B cell (primary cell): ENCODE measurements at regions not wholly inside any gene's neighbourhood (a gene's known extent, or its start where the extent isn't known, plus 50 kb on each side); places are given as distances from the start of the nearest gene placed in this dataset.

ENCODE experiments used
- CTCF ChIP-seq: fragments of 200-600 bp; IDR thresholded peaks from one replicate; pipeline ENCODE4 v1.8.0; 2022; ENCODE audit warnings: antibody characterized with exemption, mild to moderate bottlenecking
- EZH2 ChIP-seq: IDR thresholded peaks from 2 replicates; pipeline ENCODE4 v1.6.1; 2012; ENCODE audit warnings: borderline replicate concordance, low read depth, mild to moderate bottlenecking, moderate library complexity, low read length; ENCODE audit not compliant: insufficient read depth, poor library complexity, severe bottlenecking

DNA sequence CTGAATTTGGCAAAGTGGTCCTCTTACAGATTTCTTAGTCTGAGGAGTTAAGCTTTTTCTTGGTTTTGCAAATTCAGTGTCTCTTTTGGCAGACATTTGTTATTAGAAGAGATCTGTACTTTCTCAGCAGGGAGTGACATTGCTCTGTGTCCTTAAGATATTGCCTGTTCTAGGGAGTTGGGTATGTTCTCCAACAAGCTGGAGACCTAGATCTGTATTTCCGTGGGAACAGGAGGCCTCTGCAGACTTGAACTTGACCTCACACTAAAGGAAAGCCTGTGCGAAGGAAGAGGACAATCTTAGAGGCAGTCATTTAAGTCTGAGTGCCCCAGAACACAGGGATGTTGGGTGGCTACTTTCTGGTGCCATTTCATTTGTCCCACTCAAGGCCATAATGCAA, 107.0 kb upstream of the ATP8B1 start:
- no peak for TF ChIP-seq CTCF
- TF ChIP-seq EZH2, result no peak
